GM21528 (cell line): ENCODE measurements at regions not wholly inside any gene's neighbourhood (a gene's known extent, or its start where the extent isn't known, plus 50 kb on each side); places are given as distances from the start of the nearest gene placed in this dataset.

Source experiments
- ATAC-seq: cut with Tn5 transposase; IDR thresholded peaks from one replicate; pipeline ENCODE4 v1.9.1; 2021; ENCODE audit warnings: mild to moderate bottlenecking, moderate library complexity; ENCODE audit not compliant: unreplicated experiment, low FRiP score

- ATAC-seq = no peak
These were observed 292.7 kb downstream of the BCL11A start for GRCh38 chr2:60260639-60261296.

DNA sequence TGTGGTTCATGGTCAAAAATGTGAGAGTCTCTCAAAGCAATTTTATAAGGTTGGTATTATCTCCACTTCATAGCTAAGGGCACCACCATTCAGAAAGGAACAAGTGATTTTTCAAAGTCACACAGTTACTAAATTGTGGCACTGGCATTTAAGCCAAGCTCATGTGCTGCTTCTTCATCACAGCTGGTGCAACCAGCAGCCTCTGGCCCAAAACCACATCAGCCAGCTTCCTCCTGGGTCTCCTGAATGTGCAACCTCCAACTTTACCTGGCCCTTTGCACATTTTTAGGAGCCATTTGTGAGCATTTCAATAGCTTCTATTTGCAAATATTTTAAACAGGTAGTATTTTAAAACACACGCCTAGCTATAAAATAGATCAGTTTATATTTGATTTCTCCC lies 293.7 kb downstream of the BCL11A start:
- no peak for ATAC-seq

- ATAC-seq = no peak
These were observed 300.8 kb downstream of the BCL11A start for GRCh38 chr2:60252581-60253150.

- no peak for ATAC-seq
These were observed 302.2 kb downstream of the BCL11A start for GRCh38 chr2:60251247-60251646.

DNA sequence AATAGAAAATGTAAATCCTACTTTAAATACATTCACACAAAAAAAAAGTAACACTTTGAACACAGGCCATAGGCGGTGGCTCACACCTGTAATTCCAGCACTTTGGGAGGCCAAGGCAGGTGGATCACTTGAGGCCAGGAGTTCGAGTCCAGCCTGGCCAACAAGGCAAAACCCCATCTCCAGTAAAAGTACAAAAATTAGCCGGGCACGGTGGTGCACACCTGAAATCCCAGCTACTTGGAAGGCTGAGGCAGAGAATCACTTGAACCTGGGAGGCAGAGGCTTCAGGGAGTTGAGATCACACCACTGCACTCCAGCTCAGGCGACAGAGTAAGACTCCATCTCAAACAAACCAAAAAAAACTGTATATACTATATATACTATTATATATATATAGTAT lies 303.6 kb downstream of the BCL11A start:
- ATAC-seq = no peak

- ATAC-seq = no peak
These were observed 306.0 kb downstream of the BCL11A start for GRCh38 chr2:60247471-60247870.

DNA sequence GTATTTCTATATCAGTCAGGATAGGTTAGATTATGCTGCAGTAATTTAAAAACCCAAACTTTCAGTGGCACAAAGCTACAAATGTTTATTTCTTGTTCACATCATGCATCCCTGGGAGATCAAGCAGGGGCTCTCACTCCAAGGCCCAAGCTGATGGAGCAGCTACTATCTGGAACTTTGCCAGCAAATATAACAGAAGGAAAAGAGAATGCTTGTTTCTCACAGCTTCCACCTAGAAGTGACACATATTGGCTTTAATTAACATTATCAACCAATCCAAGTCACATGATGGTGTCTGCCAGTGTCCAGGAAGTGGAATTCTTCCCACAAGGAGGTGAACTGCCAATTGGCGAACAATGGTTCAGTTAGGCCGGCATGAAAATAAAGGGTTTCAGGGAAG lies 306.9 kb downstream of the BCL11A start:
- ATAC-seq = no peak

DNA sequence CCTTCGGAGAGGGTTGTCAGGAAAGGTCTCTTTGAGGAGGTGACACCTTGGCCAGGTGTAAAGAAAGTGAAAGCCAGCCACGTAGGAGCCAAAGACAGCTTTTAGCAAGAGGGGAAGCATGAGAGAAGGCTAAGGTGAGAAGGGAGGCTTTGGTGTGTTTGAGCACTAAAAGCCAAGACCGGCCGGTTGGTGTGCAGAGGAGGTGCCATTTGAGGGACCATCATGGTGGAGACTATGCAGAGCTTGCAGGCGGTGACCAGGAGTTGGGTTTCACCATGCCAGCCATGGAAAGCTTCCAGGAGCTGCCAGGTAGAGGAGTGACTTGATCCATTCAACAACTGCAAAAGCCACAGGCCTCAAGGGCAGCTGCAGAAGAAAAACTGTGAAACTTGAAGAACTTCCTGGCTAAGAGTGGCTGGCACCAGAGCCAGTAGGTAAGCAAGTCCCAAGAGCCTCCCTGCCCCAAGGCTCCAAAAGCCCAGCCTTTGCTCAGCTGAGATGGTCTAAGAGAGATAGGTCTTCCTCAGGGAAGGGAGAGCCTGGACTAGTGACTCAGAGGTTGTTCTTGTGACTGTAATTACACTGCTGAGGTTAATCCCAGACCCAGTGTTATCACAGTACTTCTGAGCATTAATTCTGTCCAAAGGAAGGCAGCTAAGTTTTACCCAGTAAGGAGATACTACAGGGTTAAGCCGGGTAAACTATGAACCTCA lies 319.0 kb downstream of the BCL11A start:
- ATAC-seq = no peak

DNA sequence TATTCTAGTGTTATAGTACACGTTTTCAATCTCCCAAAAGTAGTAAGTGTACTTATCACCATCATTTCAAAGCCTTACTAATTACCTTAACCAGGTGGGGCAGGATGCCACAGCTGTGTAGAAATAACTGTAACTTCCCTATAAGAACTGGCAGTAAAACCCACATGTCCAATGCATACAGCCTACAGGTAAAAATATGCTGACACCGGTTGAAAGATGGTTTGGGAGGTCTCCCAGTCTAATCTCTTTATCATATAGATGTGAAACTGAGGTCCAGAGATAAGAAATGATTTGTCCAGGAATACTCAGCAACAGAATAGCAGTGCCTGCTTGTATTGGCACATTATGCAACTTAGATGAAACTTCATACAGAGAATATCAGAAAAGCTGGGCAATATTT lies 322.9 kb downstream of the BCL11A start:
- ATAC-seq = no peak

DNA sequence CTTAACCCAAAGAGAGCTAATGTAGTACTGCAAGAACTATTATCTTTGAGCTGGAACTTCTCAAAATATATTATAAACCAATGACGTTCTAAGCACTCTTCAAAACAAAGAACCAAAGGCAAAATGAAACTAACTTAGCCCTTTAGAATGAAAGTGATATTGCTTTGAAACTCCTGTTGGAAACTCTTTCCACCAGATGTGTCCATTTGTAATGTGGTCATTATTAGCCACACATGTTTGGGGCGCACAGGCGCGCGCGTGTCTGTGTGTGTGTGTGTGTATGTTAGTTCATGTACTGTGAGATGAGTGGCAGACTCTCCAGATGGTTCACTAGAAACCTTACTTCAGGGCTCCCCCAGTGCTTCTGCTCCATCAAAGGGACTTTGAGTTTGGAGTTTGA lies 323.4 kb downstream of the BCL11A start:
- ATAC-seq = no peak

DNA sequence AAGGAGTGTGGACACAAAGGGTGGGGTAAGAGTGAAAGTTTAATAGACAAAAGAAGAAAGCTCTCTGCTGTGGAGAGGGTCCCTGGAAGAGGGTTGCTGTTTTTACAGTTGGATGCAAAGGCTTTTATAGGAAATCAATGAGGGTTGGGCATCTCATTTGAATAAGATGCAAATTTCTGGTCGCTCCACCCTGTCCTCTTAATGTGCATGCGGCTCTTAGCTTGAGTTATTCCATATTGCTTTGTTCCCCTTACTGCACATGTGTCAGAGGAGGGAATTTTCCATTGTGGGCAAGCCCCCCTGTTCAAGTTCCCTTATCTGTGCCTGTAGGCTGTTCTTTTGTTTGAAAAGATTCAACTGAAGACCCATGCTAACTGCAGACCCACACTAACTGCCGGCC lies 326.5 kb downstream of the BCL11A start:
- ATAC-seq = no peak

DNA sequence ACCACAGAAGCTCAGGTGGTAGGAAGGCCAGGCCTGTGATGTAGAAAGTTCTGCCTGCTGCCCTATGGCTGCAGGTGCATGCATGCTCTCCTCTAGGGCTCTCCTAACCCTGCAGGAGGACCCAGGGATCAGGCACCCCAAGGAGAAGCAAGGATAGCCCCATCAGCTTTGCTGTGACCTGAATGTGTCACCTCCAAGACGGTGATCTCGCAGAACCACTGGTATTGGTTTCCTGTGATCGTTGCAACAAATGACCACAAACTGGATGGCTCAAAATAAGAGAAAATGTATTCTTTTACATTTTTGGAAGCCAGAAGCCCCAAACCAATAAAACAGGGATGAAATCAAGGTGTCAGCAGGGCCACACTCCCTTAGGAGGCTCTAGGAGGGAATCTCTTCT lies 327.3 kb downstream of the BCL11A start:
- ATAC-seq = no peak

DNA sequence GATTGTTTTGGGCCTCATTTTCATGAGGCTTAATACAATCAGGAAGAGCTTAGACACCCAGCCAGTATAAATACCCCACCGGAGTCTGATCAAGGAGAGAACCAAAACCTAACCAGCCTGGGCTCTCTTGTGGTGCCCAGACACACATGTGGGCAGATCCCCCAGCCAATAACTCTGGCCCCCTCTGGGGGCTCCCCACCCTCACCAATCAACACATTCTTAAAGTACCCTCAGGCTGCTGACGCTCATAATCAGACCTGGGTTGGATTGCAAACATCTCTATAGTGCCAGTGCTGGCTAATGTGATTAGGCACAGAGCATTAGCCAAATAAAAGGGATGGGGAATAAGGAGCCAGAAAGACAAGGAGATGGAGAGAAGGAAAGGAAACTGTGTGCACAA lies 329.6 kb downstream of the BCL11A start:
- ATAC-seq = no peak

DNA sequence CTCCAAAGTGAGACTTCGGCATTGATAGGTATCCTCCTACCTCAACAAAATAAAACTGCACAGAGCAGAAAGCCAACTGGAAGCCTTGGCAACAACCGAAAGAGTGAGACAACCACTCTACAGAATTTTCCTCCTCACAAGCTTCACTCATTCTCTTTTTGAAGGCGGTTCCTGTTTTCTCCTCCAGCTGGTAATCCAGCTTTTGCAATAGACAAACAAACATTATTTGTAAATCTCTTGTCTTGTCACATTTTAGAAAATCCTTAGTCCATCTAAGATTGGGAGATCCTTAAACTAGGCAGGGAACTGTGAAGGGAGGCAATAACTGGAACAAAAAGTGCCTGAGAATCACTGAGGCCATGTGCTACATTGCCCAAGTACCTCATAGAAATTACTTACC lies 332.4 kb downstream of the BCL11A start:
- ATAC-seq = no peak

GRCh38 chr2:60219536-60219935 lies 333.9 kb downstream of the BCL11A start:
- no peak for ATAC-seq

DNA sequence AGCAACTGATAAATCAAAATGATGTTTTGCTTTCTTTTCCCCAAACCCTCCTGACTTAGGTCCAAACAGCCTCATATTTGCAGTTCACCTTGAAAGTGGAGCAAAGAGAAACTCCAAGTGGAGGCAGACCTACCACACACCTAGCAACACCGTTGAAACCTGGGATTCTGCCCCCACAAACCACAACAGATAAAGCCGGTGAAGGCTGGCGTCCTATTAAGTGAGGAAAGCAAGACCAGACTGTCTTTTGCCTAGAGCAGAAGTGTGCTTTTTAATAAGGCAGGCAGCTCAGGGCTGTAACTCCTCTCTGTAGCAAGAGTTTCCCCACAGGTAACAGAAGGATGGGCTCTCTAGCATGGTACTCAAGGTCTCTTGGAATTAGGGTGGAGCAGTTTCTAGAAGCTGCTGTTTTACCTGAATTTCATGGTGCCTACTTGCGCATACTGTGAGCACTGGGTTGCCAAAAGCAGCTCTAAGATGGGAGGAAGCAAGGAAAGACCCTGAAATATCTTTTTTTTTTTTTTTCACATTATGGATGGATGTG lies 336.9 kb downstream of the BCL11A start:
- ATAC-seq = no peak

- ATAC-seq = no peak
These were observed 338.0 kb downstream of the BCL11A start for GRCh38 chr2:60215386-60215901.

DNA sequence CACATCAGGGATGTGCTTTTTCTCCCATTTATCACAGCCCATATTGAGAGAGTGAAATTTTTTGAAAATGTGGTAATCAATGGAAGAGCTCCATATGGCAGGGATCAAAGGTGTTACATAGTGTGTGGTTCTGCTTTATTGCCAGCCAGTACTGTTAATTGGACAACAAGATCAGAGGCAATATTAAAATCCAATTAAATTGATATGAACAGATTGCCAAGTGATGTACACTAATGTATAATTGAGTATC lies 338.9 kb downstream of the BCL11A start:
- ATAC-seq = no peak

- ATAC-seq = no peak
These were observed 339.4 kb downstream of the BCL11A start for GRCh38 chr2:60213865-60214625.

GRCh38 chr2:60212181-60212945 lies 341.1 kb downstream of the BCL11A start:
- no peak for ATAC-seq
